ENCODE measurements at regions not wholly inside any gene's neighbourhood (a gene's known extent, or its start where the extent isn't known, plus 50 kb on each side); places are given as distances from the start of the nearest gene placed in this dataset.
"Not testable (repeated sequence)": the region's sequence is repeated elsewhere in the genome, so short reads cannot be mapped to it uniquely, and the experiment has no call there.

GRCh38 chr3:88301273-88301995 is 151.7 kb downstream of the C3orf38 start:
- BruUV-seq (replicated peaks), result no TSS peak
- DNase-seq, result no peak
- no peaks in the 10 kb centered on the region for H3K27me3 ChIP-seq (replicated peaks; ENCODE audit: control insufficient read depth, insufficient read depth, low read length)
- H3K9me3 ChIP-seq, result no peaks in the 10 kb centered on the region
- intact Hi-C loops (cut with micrococcal nuclease; ENCODE audit: unreplicated experiment), result loop anchor here (10.0 kb wide), 1 partner anchor 87 kb away; no protein-coding TSS in a partner anchor
- Mint-ChIP-seq H3K4me1 (ENCODE audit: low read depth, unreplicated experiment) (no peaks in the 10 kb centered on the region), H3K27ac (ENCODE audit: unreplicated experiment) (no peak overlapping the region), H3K4me3 (ENCODE audit: unreplicated experiment) (no peak overlapping the region), H3K9me3 (ENCODE audit: unreplicated experiment) (no peaks in the 10 kb centered on the region), H3K36me3 (ENCODE audit: insufficient read depth, unreplicated experiment) (no peaks in the 10 kb centered on the region), H3K27me3 (ENCODE audit: insufficient read depth, unreplicated experiment) (no peaks in the 10 kb centered on the region)
- H3K4me1 ChIP-seq, result no peaks in the 10 kb centered on the region
- no peaks in the 10 kb centered on the region for H3K36me3 ChIP-seq (ENCODE audit: control insufficient read depth, insufficient read depth, low read length)
- ChIA-PET POLR2A (no interaction called here), CTCF (no interaction called here)
- no peak overlapping the region for H3K4me3 ChIP-seq (ENCODE audit: low read depth, low read length)
- TF ChIP-seq, protein P1, sequence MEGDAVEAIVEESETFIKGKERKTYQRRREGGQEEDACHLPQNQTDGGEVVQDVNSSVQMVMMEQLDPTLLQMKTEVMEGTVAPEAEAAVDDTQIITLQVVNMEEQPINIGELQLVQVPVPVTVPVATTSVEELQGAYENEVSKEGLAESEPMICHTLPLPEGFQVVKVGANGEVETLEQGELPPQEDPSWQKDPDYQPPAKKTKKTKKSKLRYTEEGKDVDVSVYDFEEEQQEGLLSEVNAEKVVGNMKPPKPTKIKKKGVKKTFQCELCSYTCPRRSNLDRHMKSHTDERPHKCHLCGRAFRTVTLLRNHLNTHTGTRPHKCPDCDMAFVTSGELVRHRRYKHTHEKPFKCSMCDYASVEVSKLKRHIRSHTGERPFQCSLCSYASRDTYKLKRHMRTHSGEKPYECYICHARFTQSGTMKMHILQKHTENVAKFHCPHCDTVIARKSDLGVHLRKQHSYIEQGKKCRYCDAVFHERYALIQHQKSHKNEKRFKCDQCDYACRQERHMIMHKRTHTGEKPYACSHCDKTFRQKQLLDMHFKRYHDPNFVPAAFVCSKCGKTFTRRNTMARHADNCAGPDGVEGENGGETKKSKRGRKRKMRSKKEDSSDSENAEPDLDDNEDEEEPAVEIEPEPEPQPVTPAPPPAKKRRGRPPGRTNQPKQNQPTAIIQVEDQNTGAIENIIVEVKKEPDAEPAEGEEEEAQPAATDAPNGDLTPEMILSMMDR (IDR thresholded peaks at IDR 0.05; ENCODE audit: insufficient read depth in 1 of 2, low read depth in 1 of 2, low read length in 1 of 2, severe bottlenecking in 1 of 2, unreplicated experiment in 1 of 2), result no peak

GRCh38 chr3:88301996-88302393 is 152.2 kb downstream of the C3orf38 start:
- no peaks in the 10 kb centered on the region for H3K27me3 Mint-ChIP-seq (ENCODE audit: insufficient read depth, unreplicated experiment)
- no peak overlapping the region for H3K27ac Mint-ChIP-seq (ENCODE audit: unreplicated experiment)
- ChIA-PET POLR2A (no interaction called here), CTCF (no interaction called here)
- Histone ChIP-seq H3K4me1 (no peaks in the 10 kb centered on the region), H3K4me3 (ENCODE audit: low read depth, low read length) (no peak overlapping the region), H3K36me3 (ENCODE audit: control insufficient read depth, insufficient read depth, low read length) (no peaks in the 10 kb centered on the region), H3K27me3 (replicated peaks; ENCODE audit: control insufficient read depth, insufficient read depth, low read length) (no peaks in the 10 kb centered on the region), H3K9me3 (no peaks in the 10 kb centered on the region)
- no peak for DNase-seq
- H3K9me3 Mint-ChIP-seq (ENCODE audit: unreplicated experiment), result no peaks in the 10 kb centered on the region
- H3K36me3 Mint-ChIP-seq (ENCODE audit: insufficient read depth, unreplicated experiment), result no peaks in the 10 kb centered on the region
- intact Hi-C loops (cut with micrococcal nuclease; ENCODE audit: unreplicated experiment), result loop anchor here (10.0 kb wide), 1 partner anchor 87 kb away; no protein-coding TSS in a partner anchor
- no TSS peak for BruUV-seq (replicated peaks)
- H3K4me3 Mint-ChIP-seq (ENCODE audit: unreplicated experiment), result no peak overlapping the region
- TF ChIP-seq, protein P1 (IDR thresholded peaks at IDR 0.05; ENCODE audit: insufficient read depth in 1 of 2, low read depth in 1 of 2, low read length in 1 of 2, severe bottlenecking in 1 of 2, unreplicated experiment in 1 of 2), result no peak
- H3K4me1 Mint-ChIP-seq (ENCODE audit: low read depth, unreplicated experiment), result no peaks in the 10 kb centered on the region

GRCh38 chr3:88303331-88303904 is 153.7 kb downstream of the C3orf38 start:
- intact Hi-C loops (cut with micrococcal nuclease; ENCODE audit: unreplicated experiment), result loop anchor here (10.0 kb wide), 1 partner anchor 89 kb away; no protein-coding TSS in a partner anchor
- DNase-seq; H3K27me3 ChIP-seq (replicated peaks; ENCODE audit: control insufficient read depth, insufficient read depth, low read length); H3K4me1 Mint-ChIP-seq (ENCODE audit: low read depth, unreplicated experiment); H3K27ac Mint-ChIP-seq (ENCODE audit: unreplicated experiment); POLR2A ChIA-PET; BruUV-seq (replicated peaks); H3K36me3 ChIP-seq (ENCODE audit: control insufficient read depth, insufficient read depth, low read length); H3K9me3 ChIP-seq; H3K4me3 Mint-ChIP-seq (ENCODE audit: unreplicated experiment); H3K4me3 ChIP-seq (ENCODE audit: low read depth, low read length); CTCF ChIA-PET; H3K4me1 ChIP-seq; H3K36me3 Mint-ChIP-seq (ENCODE audit: insufficient read depth, unreplicated experiment); H3K27me3 Mint-ChIP-seq (ENCODE audit: insufficient read depth, unreplicated experiment); H3K9me3 Mint-ChIP-seq (ENCODE audit: unreplicated experiment): not testable (repeated sequence)

Measured in Caco-2 (cell line).